NT2/D1 (cell line): ENCODE measurements at regions not wholly inside any gene's neighbourhood (a gene's known extent, or its start where the extent isn't known, plus 50 kb on each side); places are given as distances from the start of the nearest gene placed in this dataset.

Experiments used
- SUZ12 ChIP-seq: IDR thresholded peaks from 2 replicates; pipeline ENCODE4 v1.6.1; 2011; ENCODE audit not compliant: insufficient read length, insufficient read depth; ENCODE audit errors: extremely low read depth
- YY1 ChIP-seq: IDR thresholded peaks from 2 replicates; pipeline ENCODE4 v1.6.1; 2011; ENCODE audit not compliant: insufficient read length, insufficient read depth
- ZNF274 ChIP-seq: IDR thresholded peaks from 2 replicates; pipeline ENCODE4 v1.6.1; 2011; ENCODE audit warnings: mild to moderate bottlenecking, low read depth, low read length

DNA sequence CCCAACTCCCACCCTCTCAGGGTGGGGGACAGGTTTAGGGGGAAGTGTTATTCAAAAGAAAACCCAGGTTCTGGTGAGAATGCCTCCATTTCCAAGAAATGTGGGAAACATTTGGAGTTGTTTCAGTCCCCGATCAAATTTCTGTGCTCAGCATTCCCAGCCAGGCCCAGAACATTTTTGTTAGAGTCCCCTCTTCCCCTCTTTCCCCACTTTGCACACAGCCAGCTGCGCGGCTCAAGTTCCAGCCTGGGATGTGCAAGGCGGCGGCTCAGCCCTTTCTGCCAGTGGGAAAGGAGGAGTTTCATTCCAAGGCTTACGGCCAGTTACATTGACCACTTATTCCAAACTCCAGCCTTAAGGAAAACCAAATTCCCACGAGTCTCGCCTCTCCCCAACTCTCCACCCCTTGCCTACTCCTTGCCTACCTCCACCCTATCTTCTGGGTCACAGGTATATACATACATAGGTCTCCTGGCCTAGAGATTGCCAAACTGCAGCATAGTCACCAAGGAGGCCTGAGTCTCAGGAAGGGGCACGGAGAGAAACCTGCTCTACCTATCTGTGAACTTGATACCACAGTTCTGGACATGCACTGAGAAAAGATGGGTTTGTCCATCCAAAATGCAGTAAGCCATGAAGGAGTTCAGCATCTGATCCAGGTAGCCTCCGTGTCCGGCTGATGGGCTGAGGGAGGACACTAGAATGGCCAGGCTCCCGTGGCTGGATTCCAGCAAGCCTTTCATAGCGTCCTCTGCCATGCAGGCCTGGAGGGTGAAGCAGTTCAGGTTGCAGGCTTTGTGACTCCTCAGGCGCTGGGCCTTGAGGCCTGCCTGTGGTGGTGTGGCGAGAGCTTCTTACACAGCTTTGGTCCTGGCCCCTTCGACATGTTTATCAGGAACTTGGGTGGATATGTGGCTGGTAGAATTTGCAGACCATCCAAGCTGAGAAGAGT, 154.5 kb downstream of the ZFP36L2 start:
- no peak for TF ChIP-seq ZNF274
- TF ChIP-seq YY1, result no peak
- no peak for TF ChIP-seq SUZ12
